Mesothelial cell of epicardium (in vitro differentiated cells): ENCODE measurements at regions not wholly inside any gene's neighbourhood (a gene's known extent, or its start where the extent isn't known, plus 50 kb on each side); places are given as distances from the start of the nearest gene placed in this dataset.

Experiments used
- DNase-seq, 2 experiments: peaks; one replicate each; pipeline ENCODE4 v3.0.0; 2021; ENCODE audit warnings: low spot score in 2 of 2; ENCODE audit not compliant: unreplicated experiment in 2 of 2
- H3K27ac Mint-ChIP-seq: 2 replicates; pipeline ENCODE4 v1.8.0; 2021; ENCODE audit warnings: mixed read lengths
- H3K27me3 Mint-ChIP-seq: 2 replicates; pipeline ENCODE4 v1.8.0; 2021; ENCODE audit warnings: low read depth, mixed read lengths
- H3K36me3 Mint-ChIP-seq: 2 replicates; pipeline ENCODE4 v1.8.0; 2021; ENCODE audit warnings: mixed read lengths
- H3K4me1 Mint-ChIP-seq: 2 replicates; pipeline ENCODE4 v1.8.0; 2021; ENCODE audit warnings: mixed read lengths
- H3K4me3 Mint-ChIP-seq: 2 replicates; pipeline ENCODE4 v1.8.0; 2021; ENCODE audit warnings: mild to moderate bottlenecking, moderate library complexity, mixed read lengths
- H3K9me3 Mint-ChIP-seq: 2 replicates; pipeline ENCODE4 v1.8.0; 2021; ENCODE audit warnings: mixed read lengths
- TF ChIP-seq, protein P1 (sequence below): fragments of 200-600 bp; sonication (generic); IDR thresholded peaks from one replicate; pipeline ENCODE4 v1.5.0; 2021; ENCODE audit warnings: antibody characterized with exemption; ENCODE audit not compliant: unreplicated experiment

DNA sequence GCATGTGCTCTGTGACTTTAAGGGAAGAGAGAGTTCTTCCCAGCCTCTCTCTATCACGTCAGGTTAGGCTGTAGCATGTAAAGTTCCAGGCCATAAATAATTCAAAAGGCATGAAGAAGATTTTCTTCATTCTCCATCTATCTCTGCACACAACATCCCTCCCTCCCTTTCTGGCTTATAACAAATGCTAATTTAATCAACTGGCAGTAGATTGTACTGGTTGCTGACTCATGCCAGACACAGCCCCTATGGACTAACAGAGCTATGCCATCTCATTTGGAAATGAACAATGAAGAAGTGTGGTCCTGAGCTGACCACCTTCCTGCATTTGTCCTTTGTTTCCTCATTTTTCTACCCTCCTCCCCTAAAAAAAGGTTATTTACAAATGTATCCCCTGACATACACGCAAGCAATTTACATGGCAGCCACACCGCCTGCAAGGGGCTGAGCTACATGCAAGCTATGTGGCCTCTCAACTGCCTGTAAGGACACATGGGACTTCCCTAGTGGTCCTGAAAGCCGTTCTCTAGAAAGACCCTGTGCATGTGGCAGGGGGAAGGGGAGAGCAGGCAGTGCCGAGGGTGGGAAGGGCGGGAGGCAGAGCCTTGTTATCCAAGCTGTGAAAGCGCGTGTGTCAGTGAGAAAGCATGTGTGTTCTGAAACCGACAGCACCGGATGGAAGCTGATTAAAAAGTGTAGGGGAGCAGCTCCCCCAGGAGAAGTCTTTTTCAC, 90.9 kb upstream of the KLF7 start:
- Mint-ChIP-seq H3K9me3 (no peaks in the 10 kb centered on the region), H3K27ac (no peak overlapping the region), H3K27me3 (peaks cover 14% of the 10 kb centered on the region), H3K36me3 (no peaks in the 10 kb centered on the region), H3K4me1 (peaks cover 12% of the 10 kb centered on the region), H3K4me3 (no peak overlapping the region)
- TF ChIP-seq, protein P1, sequence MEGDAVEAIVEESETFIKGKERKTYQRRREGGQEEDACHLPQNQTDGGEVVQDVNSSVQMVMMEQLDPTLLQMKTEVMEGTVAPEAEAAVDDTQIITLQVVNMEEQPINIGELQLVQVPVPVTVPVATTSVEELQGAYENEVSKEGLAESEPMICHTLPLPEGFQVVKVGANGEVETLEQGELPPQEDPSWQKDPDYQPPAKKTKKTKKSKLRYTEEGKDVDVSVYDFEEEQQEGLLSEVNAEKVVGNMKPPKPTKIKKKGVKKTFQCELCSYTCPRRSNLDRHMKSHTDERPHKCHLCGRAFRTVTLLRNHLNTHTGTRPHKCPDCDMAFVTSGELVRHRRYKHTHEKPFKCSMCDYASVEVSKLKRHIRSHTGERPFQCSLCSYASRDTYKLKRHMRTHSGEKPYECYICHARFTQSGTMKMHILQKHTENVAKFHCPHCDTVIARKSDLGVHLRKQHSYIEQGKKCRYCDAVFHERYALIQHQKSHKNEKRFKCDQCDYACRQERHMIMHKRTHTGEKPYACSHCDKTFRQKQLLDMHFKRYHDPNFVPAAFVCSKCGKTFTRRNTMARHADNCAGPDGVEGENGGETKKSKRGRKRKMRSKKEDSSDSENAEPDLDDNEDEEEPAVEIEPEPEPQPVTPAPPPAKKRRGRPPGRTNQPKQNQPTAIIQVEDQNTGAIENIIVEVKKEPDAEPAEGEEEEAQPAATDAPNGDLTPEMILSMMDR = no peak
- no peak for DNase-seq

DNA sequence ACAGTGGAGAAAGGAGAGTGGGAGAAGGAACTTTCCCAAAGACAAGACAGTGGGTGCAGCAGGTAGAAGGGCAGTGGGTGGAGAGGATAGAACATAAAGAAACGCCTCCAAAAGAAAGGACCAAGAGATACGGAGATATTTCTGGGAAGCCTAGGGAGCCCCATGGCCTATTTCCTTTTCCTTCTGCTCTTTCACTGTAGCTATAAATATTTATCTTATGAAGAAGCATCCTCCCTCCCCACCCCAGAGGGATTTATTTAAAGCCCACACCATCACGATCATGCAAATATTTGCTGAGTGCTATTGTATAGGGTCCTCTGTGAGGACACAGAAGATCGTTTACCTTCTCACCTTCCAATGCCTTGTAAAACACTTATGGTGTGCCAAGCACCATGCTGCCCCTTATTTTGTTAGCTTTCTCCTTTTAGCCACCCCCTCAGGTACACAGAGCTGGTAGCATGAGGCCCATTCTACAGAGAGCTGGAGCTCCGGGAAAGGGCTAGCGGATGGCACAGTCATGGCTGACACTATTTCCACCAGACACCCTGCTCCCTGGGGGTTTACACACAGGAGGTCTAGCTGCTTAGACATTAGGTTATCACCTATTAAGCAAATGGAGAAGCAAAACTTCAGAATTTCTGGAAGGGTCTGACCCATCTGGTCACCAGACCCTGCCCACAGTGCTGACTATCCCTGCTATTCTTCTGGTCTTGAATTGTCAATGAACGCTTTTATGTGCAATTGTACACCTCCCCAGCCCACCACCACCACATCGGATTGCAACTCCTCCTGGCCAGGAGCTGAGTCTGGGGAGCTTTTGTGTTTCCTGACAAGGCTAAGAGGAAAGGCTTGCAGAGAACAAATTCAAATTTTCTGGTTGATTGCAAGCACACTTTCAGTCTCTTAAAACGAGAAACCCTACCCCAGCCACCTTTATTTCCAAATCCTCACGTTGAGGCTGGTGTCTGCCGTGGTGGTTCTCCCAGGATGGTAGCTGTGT, 91.8 kb upstream of the KLF7 start:
- Mint-ChIP-seq H3K27me3 (peaks cover 14% of the 10 kb centered on the region), H3K4me1 (peaks cover 12% of the 10 kb centered on the region), H3K36me3 (no peaks in the 10 kb centered on the region), H3K9me3 (no peaks in the 10 kb centered on the region), H3K27ac (no peak overlapping the region), H3K4me3 (no peak overlapping the region)
- no peak for DNase-seq
- TF ChIP-seq, protein P1 = no peak

DNA sequence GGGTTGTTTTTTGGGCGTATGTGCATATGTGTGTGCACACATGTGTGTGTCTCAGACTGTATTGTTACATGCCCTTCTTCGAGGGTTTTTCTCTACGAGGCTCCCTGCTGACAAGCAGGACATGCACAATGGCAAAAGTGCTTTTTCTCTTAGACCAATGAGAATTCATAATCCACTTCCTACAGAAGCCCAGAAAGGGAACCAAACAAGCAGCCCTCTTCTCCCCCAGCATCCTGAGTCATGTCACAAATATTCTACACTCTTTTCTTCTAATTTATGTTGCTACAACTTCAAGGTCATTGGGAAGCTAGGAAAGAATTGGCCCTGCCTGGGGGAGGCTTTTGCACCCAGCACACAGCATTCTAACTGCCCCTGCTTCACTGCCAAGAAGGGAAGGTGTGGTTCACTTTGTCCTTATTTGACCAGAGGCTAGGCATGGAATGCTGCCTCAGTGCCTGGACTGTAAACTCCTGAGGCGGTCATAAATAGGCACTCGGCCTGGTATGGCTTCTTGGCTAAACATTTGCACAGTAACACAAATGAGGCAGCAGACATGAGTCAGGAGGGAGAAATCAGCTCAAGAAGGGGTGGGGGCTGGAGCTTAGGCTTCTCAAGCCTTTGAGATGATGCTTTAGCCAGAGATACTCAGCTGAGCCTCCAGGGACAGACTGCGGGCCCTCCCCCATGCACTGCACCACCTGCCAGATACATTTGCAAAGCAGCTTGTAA, 92.7 kb upstream of the KLF7 start:
- H3K27ac Mint-ChIP-seq = no peak overlapping the region
- peaks cover 12% of the 10 kb centered on the region for H3K4me1 Mint-ChIP-seq
- peaks cover 13% of the 10 kb centered on the region for H3K27me3 Mint-ChIP-seq
- H3K9me3 Mint-ChIP-seq = no peaks in the 10 kb centered on the region
- no peaks in the 10 kb centered on the region for H3K36me3 Mint-ChIP-seq
- no peak overlapping the region for H3K4me3 Mint-ChIP-seq
- TF ChIP-seq, protein P1 = no peak
- no peak for DNase-seq

DNA sequence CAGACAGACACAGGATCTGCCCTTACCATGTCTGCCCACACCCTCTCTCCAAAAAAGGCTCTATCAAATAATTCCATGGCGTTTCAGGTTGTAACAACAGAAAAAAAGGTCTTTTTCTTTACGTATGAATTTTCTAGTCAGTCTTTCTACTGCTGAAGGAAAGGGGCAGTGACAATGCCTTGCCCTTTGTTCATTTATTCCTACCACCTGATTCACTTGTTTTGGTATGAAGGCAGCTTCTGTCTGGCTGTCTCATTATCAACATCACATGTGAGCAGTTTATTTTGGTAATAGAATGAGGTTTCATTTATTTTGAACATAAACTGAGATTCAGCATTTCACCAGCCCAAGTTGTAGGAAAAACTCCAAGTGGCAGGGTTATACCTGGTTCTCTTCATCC, 94.3 kb upstream of the KLF7 start:
- H3K27me3 Mint-ChIP-seq = peaks cover 6% of the 10 kb centered on the region
- no peak overlapping the region for H3K4me3 Mint-ChIP-seq
- no peak overlapping the region for H3K27ac Mint-ChIP-seq
- no peaks in the 10 kb centered on the region for H3K36me3 Mint-ChIP-seq
- TF ChIP-seq, protein P1 = no peak
- no peak for DNase-seq
- peaks cover 12% of the 10 kb centered on the region for H3K4me1 Mint-ChIP-seq
- no peaks in the 10 kb centered on the region for H3K9me3 Mint-ChIP-seq

DNA sequence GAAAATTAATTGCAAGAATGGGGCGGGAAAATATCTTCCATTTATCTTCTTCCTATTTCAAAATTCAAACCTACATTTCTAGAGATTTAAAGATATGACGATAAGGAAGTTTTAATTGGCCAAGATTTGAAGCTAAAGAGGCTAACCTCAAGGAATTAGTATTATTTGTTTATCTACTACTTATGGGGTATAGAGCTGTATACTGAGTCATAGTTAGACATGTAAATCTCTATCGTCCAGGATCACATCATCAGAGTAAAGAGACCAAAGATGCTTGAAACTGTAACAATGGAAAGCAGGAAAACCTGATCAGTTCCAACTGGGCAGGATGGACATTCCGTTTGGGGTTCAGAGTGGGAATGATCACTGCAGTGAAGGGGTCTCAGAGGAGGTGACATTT, 95.2 kb upstream of the KLF7 start:
- TF ChIP-seq, protein P1 = no peak
- DNase-seq = no peak
- Mint-ChIP-seq H3K4me3 (no peak overlapping the region), H3K4me1 (peaks cover 12% of the 10 kb centered on the region), H3K9me3 (no peaks in the 10 kb centered on the region), H3K36me3 (no peaks in the 10 kb centered on the region), H3K27me3 (peaks cover 3% of the 10 kb centered on the region), H3K27ac (no peak overlapping the region)
